Bronchial epithelial cell (primary cell): ENCODE measurements at regions not wholly inside any gene's neighbourhood (a gene's known extent, or its start where the extent isn't known, plus 50 kb on each side); places are given as distances from the start of the nearest gene placed in this dataset.

Experiments used
- DNase-seq: peaks from one replicate; pipeline ENCODE4 v3.0.0-alpha.2; 2010; ENCODE audit warnings: low read depth
- FAIRE-seq: peaks from 2 replicates; lab custom pipeline; 2011; peaks lifted over from hg19 to GRCh38; lab: Jason Lieb, UNC
- H3K27me3 ChIP-seq: 2 replicates; pipeline ENCODE4 v1.5.1; 2011; ENCODE audit warnings: low read length; ENCODE audit not compliant: control insufficient read depth, insufficient read depth
- H3K36me3 ChIP-seq: 2 replicates; pipeline ENCODE4 v1.5.1; 2011; ENCODE audit warnings: low read length; ENCODE audit not compliant: control insufficient read depth, insufficient read depth
- H3K4me3 ChIP-seq: 2 replicates; pipeline ENCODE4 v1.5.1; 2011; ENCODE audit warnings: mild to moderate bottlenecking, low read depth, low read length, control low read depth
- TF ChIP-seq, protein P1 (sequence below): IDR thresholded peaks from 2 replicates; pipeline ENCODE4 v1.5.1; 2011; ENCODE audit warnings: mild to moderate bottlenecking, moderate library complexity, low read length, control low read depth, inconsistent platforms; ENCODE audit not compliant: insufficient read depth, severe bottlenecking

DNA sequence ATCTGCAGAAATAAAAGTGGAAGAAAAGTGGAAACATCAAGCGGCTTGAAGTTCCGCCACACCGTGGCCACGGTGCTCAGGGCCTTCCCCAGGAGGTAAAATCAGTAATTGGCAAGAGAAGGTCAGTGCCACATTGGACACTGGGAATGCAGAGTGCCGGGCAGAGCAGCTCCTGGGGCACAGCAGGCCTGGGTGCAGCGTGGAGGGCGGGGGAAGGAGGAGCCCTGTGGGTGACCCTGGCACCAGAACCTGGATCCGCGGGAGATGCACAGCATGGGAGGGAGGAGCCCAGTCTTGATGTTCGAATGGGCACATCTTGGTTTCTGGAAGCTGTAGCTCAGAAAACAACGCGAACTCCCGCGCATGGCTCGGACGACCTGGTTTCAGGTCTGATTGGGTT, 630.2 kb downstream of the GALR1 start:
- Histone ChIP-seq H3K36me3 (no peaks in the 10 kb centered on the region), H3K27me3 (no peaks in the 10 kb centered on the region), H3K4me3 (no peak overlapping the region)
- TF ChIP-seq, protein P1, sequence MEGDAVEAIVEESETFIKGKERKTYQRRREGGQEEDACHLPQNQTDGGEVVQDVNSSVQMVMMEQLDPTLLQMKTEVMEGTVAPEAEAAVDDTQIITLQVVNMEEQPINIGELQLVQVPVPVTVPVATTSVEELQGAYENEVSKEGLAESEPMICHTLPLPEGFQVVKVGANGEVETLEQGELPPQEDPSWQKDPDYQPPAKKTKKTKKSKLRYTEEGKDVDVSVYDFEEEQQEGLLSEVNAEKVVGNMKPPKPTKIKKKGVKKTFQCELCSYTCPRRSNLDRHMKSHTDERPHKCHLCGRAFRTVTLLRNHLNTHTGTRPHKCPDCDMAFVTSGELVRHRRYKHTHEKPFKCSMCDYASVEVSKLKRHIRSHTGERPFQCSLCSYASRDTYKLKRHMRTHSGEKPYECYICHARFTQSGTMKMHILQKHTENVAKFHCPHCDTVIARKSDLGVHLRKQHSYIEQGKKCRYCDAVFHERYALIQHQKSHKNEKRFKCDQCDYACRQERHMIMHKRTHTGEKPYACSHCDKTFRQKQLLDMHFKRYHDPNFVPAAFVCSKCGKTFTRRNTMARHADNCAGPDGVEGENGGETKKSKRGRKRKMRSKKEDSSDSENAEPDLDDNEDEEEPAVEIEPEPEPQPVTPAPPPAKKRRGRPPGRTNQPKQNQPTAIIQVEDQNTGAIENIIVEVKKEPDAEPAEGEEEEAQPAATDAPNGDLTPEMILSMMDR: no peak
- DNase-seq: no peak
- FAIRE-seq: no peak

DNA sequence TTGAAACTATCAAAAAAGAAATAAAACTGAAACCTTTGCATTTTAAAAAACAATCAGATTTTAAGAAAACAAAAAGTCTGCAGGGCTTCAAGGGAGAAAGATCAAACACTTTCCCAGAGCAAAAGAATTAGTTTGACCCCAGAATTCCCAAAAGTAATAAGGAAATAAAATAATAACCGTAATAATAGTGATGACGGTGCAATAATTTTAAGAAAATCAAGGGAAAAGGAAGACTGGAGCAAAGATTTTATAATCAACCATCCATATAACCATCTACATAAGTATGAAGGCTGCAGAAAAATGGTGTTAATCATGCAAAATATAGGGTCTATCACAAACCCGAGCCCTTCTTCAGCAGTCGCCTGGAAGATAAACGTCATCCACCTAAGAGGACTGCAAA, 634.8 kb downstream of the GALR1 start:
- no peaks in the 10 kb centered on the region for H3K36me3 ChIP-seq
- no peak for FAIRE-seq
- TF ChIP-seq, protein P1: no peak
- no peaks in the 10 kb centered on the region for H3K27me3 ChIP-seq
- no peak for DNase-seq
- H3K4me3 ChIP-seq: no peak overlapping the region

DNA sequence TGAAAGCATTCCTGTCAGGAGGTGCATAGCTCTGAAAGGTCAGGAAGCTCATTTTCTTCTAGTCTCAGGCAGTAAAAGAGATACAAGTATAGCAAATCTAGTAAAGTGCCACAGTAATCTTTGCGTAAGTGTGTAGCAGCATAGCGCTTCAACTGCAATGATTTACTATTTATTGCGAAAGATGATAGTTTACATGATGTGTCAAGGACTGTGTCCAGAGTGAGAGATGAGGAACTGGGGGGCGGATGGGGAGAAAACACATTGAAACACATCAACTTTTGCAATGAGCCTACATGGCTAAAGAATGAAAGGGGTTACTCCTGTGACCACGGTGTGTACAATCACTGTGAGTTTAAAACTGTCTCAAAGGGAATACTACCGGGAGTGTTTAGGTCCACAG, 644.4 kb downstream of the GALR1 start:
- H3K4me3 ChIP-seq: no peak overlapping the region
- FAIRE-seq: no peak
- no peak for DNase-seq
- no peaks in the 10 kb centered on the region for H3K27me3 ChIP-seq
- no peaks in the 10 kb centered on the region for H3K36me3 ChIP-seq
- TF ChIP-seq, protein P1: no peak

DNA sequence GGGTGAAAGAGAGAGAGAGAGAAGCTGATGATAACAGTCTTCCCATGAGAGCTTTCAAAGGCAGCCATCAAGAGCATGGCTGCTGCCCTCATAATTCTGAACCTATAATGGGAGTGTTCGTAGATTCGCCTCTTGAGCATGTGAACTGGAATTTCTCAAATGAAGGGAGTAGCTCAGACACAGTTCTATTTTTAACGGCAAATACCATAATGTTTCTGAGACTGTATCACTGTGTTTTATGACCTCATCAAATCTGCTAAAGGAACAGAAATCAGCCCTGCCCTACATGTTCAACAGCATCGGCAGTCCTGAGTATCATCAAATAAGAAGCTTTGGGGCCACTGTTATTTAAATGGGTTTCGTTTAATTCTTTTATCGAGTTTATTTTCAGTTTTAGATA, 645.6 kb downstream of the GALR1 start:
- TF ChIP-seq, protein P1: no peak
- no peak overlapping the region for H3K4me3 ChIP-seq
- FAIRE-seq (no peak), DNase-seq (no peak)
- no peaks in the 10 kb centered on the region for H3K27me3 ChIP-seq
- no peaks in the 10 kb centered on the region for H3K36me3 ChIP-seq

DNA sequence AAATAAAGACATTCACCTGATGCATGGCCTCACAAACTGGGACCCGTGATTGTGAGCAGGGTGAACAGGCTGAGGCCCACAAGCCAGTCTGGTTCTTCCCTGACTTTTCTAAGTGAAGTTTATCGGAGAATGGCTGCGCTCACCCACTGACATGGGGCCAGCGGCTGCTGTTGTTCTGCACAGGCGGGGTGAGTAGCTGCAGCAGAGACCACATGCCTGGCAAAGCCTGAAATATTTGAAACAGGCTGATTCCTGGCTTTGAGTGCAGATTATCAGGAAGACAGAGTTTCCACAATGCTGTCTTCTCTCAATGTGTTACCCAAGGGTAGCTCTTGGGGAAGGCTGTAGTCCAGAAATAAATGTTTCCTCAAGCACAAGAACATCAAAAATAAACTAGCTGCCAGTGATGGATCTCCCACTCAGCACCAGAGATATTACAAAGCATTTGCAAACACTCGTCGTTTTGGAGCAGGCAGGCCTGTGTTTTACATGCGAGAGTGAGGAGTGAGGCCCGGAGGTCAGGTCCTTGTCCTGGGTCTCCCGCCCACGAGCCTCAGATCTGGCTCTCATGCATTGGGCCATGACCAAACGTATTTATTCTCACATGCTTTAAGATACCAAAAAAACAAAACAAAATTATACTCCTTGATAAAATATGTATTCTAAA, 647.1 kb downstream of the GALR1 start:
- no peaks in the 10 kb centered on the region for H3K36me3 ChIP-seq
- TF ChIP-seq, protein P1: no peak
- FAIRE-seq (no peak), DNase-seq (no peak)
- no peak overlapping the region for H3K4me3 ChIP-seq
- no peaks in the 10 kb centered on the region for H3K27me3 ChIP-seq

DNA sequence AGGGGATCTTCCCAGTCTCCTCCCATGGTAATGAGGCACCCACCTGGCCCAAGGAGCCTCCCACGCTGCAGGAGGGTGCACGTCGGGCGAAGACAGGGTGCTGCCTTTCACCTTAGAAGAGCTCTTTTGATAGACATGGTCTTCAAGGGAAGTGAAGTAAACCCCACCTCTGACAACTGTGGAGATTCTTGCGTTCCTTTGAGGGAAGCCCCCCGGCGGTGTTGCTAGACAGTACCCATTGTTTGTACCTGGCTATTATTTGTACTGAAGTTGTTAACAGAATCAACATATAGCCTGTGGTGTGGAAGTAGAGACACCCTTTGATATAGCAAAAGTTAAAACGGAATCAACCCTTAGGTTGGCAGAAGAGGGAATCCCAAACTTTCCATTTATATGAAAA, 648.0 kb downstream of the GALR1 start:
- no peaks in the 10 kb centered on the region for H3K36me3 ChIP-seq
- FAIRE-seq: no peak
- H3K4me3 ChIP-seq: no peak overlapping the region
- TF ChIP-seq, protein P1: no peak
- H3K27me3 ChIP-seq: no peaks in the 10 kb centered on the region
- DNase-seq: no peak
